ENCODE measurements at regions not wholly inside any gene's neighbourhood (a gene's known extent, or its start where the extent isn't known, plus 50 kb on each side); places are given as distances from the start of the nearest gene placed in this dataset.

DNA sequence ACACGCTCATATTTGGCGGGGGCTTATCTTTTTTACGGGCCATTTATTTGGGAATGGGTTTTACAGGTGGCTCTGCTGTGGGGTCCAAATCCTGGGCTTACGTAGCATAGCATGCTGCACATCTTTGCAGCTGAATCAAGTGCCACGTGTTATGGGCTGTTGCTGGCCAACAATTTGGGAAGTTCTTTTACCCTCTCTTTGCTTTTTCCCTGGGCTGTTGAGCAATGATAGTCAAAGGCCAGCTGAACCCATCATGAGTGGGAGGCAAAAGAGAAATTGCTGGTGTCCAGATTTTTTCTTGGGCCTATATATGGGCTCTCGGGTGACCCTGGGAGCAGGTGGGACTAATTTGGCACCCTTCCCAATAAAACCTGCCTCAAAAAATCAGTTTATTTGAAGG is 209.3 kb upstream of the SATB1 start:
- TF ChIP-seq CTCF (IDR thresholded peaks at IDR 0.05; ENCODE audit: low read depth, low read length, missing control alignments), result no peak
- DNase-seq (ENCODE audit: low read depth), result no peak
- no peak overlapping the region for H3K4me3 ChIP-seq (ENCODE audit: low read depth, low read length)

DNA sequence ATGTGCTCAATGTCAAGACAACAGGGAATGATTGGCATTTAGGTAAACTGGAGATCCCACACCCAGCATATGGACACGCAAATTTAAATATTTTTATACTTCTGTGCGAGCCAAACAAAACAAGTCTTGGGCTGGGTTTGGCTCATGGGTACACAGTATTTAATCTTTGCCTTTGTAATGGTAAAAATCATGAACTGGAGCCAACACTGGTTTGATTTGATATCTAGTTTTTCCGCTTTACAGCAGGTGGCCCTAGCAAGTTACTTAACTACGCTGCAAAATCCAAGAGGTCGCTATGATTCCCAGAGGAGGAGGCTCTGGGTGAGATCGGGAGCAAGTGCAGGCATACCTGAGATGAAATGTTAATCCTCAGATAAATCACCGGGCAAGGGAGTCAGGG is 207.9 kb upstream of the SATB1 start:
- H3K4me3 ChIP-seq (ENCODE audit: low read depth, low read length), result no peak overlapping the region
- DNase-seq (ENCODE audit: low read depth), result no peak
- TF ChIP-seq CTCF (IDR thresholded peaks at IDR 0.05; ENCODE audit: low read depth, low read length, missing control alignments), result no peak

DNA sequence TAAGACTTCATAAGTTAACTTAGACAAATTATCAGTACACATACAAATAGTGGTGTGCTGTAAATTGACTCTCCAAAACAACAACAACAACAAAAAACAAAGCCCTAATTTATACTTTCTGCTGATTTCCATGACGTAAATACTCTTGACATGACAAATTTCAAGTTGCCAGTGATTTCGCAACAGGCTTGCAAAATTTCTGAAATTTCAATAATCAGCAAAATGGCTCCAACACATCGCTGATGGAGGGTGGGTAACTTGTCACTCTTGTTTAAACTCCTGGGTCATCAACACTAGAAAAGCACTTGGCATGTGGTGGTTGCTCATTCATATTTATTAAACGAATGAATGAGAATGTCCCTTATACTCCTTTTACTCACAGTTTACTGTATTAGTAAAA is 205.2 kb upstream of the SATB1 start:
- H3K4me3 ChIP-seq (ENCODE audit: low read depth, low read length), result no peak overlapping the region
- no peak for TF ChIP-seq CTCF (IDR thresholded peaks at IDR 0.05; ENCODE audit: low read depth, low read length, missing control alignments)
- DNase-seq (ENCODE audit: low read depth), result no peak

- TF ChIP-seq CTCF (IDR thresholded peaks at IDR 0.05; ENCODE audit: low read depth, low read length, missing control alignments), result no peak
- DNase-seq (ENCODE audit: low read depth), result no peak
- no peak overlapping the region for H3K4me3 ChIP-seq (ENCODE audit: low read depth, low read length)
Observed at GRCh38 chr3:18625085-18625484, 199.9 kb upstream of the SATB1 start.

DNA sequence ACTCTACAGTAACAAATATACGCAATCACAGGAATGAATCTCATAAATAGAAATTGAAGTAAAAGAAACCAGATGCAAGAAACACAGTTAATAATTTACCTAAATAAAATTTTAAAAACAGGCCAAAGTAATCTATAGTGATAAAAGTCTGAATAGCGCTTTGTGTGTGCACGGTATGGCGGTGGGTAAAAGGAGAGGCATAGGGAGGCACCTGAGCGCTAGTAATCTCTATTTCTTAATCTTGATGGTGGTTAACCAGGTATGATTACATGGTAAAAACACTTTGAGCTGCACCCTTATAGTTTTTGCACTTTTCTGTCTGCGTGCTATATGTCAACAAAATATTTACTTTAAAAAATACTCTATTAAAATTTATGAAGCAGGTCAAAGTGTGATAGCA is 198.1 kb upstream of the SATB1 start:
- no peak for TF ChIP-seq CTCF (IDR thresholded peaks at IDR 0.05; ENCODE audit: low read depth, low read length, missing control alignments)
- DNase-seq (ENCODE audit: low read depth), result no peak

DNA sequence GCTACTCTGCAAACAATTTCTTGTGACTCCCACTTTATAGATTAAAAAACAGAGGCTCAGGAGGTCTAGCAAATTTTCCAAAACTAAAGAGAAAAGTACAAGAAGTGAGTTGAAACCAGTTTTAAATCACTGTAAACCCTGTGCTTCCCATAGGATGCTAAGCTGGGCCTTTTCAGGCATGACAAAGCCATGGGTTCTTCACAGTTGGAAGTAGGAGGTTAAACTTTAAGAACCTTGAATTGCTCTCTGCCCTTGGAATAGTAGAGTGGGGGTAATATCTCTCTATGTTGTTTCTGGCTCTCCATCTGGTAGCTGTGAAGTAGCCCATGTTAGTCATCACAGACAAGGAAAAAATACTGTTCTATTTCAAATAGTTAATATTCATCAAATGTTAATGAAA is 193.6 kb upstream of the SATB1 start:
- no peak for DNase-seq (ENCODE audit: low read depth)
- TF ChIP-seq CTCF (IDR thresholded peaks at IDR 0.05; ENCODE audit: low read depth, low read length, missing control alignments), result no peak

More for the DNA sequence above, 198.1 kb upstream of the SATB1 start:
- H3K4me3 ChIP-seq (ENCODE audit: low read depth, low read length), result no peak overlapping the region

GRCh38 chr3:18611991-18612390 is 186.9 kb upstream of the SATB1 start:
- H3K4me3 ChIP-seq (ENCODE audit: low read depth, low read length), result no peak overlapping the region
- TF ChIP-seq CTCF (IDR thresholded peaks at IDR 0.05; ENCODE audit: low read depth, low read length, missing control alignments), result no peak
- no peak for DNase-seq (ENCODE audit: low read depth)

More for the DNA sequence above, 193.6 kb upstream of the SATB1 start:
- H3K4me3 ChIP-seq (ENCODE audit: low read depth, low read length), result no peak overlapping the region

All from GM12864 (cell line).